ENCODE measurements at regions not wholly inside any gene's neighbourhood (a gene's known extent, or its start where the extent isn't known, plus 50 kb on each side); places are given as distances from the start of the nearest gene placed in this dataset.

DNA sequence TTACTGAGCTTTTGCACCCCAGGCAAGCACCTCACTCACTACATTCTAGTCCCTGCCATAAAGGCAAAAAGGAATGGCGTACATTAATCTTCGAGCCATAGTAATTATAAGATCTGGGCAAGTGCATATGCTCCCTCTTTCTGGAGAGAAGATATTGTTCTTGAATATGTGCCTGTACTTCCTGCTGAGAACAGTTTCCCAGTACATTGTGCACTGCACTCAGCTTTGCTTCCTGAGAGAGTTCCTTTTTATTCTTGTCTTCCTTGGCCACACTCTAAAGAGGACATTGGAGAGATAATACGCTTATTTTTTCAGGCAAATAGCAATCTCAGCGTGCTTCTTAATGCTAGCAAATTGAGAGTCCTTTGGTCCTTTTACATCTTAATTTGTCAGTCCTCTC lies 909.0 kb upstream of the PCDH10 start:
- no peak overlapping the region for H3K4me3 Mint-ChIP-seq (ENCODE audit: unreplicated experiment)
- H3K27ac Mint-ChIP-seq (ENCODE audit: unreplicated experiment), result peak overlapping the region; percentile 48
- H3K9me3 Mint-ChIP-seq (ENCODE audit: unreplicated experiment), result no peaks in the 10 kb centered on the region
- H3K36me3 Mint-ChIP-seq (ENCODE audit: low read depth, unreplicated experiment), result no peaks in the 10 kb centered on the region
- TF ChIP-seq, protein P1, sequence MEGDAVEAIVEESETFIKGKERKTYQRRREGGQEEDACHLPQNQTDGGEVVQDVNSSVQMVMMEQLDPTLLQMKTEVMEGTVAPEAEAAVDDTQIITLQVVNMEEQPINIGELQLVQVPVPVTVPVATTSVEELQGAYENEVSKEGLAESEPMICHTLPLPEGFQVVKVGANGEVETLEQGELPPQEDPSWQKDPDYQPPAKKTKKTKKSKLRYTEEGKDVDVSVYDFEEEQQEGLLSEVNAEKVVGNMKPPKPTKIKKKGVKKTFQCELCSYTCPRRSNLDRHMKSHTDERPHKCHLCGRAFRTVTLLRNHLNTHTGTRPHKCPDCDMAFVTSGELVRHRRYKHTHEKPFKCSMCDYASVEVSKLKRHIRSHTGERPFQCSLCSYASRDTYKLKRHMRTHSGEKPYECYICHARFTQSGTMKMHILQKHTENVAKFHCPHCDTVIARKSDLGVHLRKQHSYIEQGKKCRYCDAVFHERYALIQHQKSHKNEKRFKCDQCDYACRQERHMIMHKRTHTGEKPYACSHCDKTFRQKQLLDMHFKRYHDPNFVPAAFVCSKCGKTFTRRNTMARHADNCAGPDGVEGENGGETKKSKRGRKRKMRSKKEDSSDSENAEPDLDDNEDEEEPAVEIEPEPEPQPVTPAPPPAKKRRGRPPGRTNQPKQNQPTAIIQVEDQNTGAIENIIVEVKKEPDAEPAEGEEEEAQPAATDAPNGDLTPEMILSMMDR (IDR thresholded peaks at IDR 0.05; ENCODE audit: unreplicated experiment), result no peak
- no peaks in the 10 kb centered on the region for H3K27me3 Mint-ChIP-seq (ENCODE audit: unreplicated experiment)
- DNase-seq (ENCODE audit: low spot score), result no peak
- peaks cover 14% of the 10 kb centered on the region for H3K4me1 Mint-ChIP-seq (ENCODE audit: unreplicated experiment)

DNA sequence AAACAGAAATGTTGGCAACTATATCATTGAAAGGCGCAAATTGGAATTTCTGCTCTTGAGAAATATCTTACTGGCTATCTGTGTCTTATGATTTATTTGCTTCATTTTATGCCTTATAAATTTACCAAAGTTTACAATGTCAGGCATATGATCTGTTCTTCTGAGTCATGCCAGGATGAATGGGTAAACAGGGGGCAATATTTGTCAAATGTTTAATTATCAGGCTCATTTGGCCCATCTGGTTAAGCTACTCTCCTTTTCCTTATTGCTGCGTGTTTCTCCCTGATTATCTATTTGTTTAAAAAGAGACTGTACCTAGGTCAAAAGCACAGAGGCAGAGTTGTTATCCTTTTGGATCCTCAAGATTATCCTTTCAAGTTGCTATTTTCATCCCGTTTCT lies 903.8 kb upstream of the PCDH10 start:
- Mint-ChIP-seq H3K4me3 (ENCODE audit: unreplicated experiment) (no peak overlapping the region), H3K36me3 (ENCODE audit: low read depth, unreplicated experiment) (no peaks in the 10 kb centered on the region), H3K4me1 (ENCODE audit: unreplicated experiment) (peaks cover 7% of the 10 kb centered on the region), H3K27ac (ENCODE audit: unreplicated experiment) (no peak overlapping the region), H3K9me3 (ENCODE audit: unreplicated experiment) (no peaks in the 10 kb centered on the region), H3K27me3 (ENCODE audit: unreplicated experiment) (no peaks in the 10 kb centered on the region)
- DNase-seq (ENCODE audit: low spot score), result no peak
- TF ChIP-seq, protein P1 (IDR thresholded peaks at IDR 0.05; ENCODE audit: unreplicated experiment), result no peak

DNA sequence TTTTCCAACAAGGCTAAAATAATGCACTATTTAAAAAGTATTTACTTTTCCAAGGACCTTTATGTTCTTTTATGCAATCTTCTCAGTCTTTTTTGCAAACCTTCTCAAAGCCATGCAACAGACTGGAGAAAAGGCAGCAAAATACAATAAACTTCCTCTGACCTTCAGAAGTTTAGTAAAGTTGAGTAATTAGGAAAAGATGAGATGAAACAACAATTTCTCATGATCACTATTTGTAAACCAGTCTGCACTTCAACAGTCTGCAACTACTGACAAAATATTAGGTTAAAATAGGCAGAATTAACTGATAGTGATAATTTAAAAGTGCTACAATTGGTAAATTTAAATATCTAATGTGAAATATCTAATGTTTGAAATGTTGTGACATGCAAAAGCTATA lies 884.9 kb upstream of the PCDH10 start:
- H3K9me3 Mint-ChIP-seq (ENCODE audit: unreplicated experiment), result no peaks in the 10 kb centered on the region
- no peaks in the 10 kb centered on the region for H3K36me3 Mint-ChIP-seq (ENCODE audit: low read depth, unreplicated experiment)
- TF ChIP-seq, protein P1 (IDR thresholded peaks at IDR 0.05; ENCODE audit: unreplicated experiment), result no peak
- DNase-seq (ENCODE audit: low spot score), result no peak
- H3K27ac Mint-ChIP-seq (ENCODE audit: unreplicated experiment), result no peak overlapping the region
- H3K27me3 Mint-ChIP-seq (ENCODE audit: unreplicated experiment), result no peaks in the 10 kb centered on the region
- H3K4me3 Mint-ChIP-seq (ENCODE audit: unreplicated experiment), result no peak overlapping the region
- H3K4me1 Mint-ChIP-seq (ENCODE audit: unreplicated experiment), result no peaks in the 10 kb centered on the region

DNA sequence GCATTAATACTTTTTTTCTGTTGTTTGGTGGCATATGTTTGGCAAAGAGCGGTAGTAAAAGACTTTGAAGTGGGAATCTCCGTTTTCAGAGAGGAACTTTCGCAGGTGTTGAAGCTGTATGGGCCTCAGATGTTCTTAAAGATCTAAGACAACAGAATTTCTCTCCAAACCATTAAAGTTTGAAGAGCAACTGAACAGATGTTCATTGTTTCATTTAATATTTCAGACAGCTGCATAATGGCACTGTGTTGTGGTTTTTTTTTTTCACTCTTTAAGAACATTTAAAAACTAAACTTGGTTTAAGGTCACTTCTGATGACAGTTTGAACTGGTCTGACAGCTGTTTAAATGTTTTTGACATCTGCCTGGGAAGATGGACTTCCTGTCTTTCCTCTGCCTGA lies 882.7 kb upstream of the PCDH10 start:
- TF ChIP-seq, protein P1 (IDR thresholded peaks at IDR 0.05; ENCODE audit: unreplicated experiment), result no peak
- no peak for DNase-seq (ENCODE audit: low spot score)
- Mint-ChIP-seq H3K36me3 (ENCODE audit: low read depth, unreplicated experiment) (no peaks in the 10 kb centered on the region), H3K4me3 (ENCODE audit: unreplicated experiment) (no peak overlapping the region), H3K4me1 (ENCODE audit: unreplicated experiment) (no peaks in the 10 kb centered on the region), H3K27ac (ENCODE audit: unreplicated experiment) (no peak overlapping the region), H3K27me3 (ENCODE audit: unreplicated experiment) (no peaks in the 10 kb centered on the region), H3K9me3 (ENCODE audit: unreplicated experiment) (no peaks in the 10 kb centered on the region)

DNA sequence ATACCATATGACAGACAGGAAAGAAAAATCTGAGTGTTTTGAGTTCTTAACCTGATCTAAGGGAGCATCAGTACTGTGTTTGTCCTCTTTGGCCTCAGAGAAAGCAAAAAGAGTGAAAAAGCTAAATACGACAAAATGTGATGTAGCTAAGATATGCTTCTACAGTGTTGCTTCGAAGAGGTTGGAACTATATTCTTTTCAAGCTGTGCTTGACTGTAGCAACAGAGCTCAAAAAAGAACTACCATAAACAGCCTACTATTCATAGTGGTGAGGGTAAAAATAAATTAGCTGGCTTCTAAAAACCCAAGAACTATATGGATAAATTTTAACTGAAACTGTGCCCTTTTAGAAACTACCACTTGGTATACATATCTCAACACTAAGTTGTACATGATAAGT lies 881.8 kb upstream of the PCDH10 start:
- TF ChIP-seq, protein P1 (IDR thresholded peaks at IDR 0.05; ENCODE audit: unreplicated experiment), result no peak
- Mint-ChIP-seq H3K27me3 (ENCODE audit: unreplicated experiment) (no peaks in the 10 kb centered on the region), H3K27ac (ENCODE audit: unreplicated experiment) (no peak overlapping the region), H3K9me3 (ENCODE audit: unreplicated experiment) (no peaks in the 10 kb centered on the region), H3K4me3 (ENCODE audit: unreplicated experiment) (no peak overlapping the region), H3K4me1 (ENCODE audit: unreplicated experiment) (no peaks in the 10 kb centered on the region), H3K36me3 (ENCODE audit: low read depth, unreplicated experiment) (no peaks in the 10 kb centered on the region)
- DNase-seq (ENCODE audit: low spot score), result no peak
